Pulmonary artery endothelial cell (primary cell): ENCODE measurements at regions not wholly inside any gene's neighbourhood (a gene's known extent, or its start where the extent isn't known, plus 50 kb on each side); places are given as distances from the start of the nearest gene placed in this dataset.
"Not testable (repeated sequence)": the region's sequence is repeated elsewhere in the genome, so short reads cannot be mapped to it uniquely, and the experiment has no call there.

Experiments used
- DNase-seq: peaks from one replicate; pipeline ENCODE4 v3.0.0-alpha.2; 2011; ENCODE audit warnings: low read depth, low spot score

DNA sequence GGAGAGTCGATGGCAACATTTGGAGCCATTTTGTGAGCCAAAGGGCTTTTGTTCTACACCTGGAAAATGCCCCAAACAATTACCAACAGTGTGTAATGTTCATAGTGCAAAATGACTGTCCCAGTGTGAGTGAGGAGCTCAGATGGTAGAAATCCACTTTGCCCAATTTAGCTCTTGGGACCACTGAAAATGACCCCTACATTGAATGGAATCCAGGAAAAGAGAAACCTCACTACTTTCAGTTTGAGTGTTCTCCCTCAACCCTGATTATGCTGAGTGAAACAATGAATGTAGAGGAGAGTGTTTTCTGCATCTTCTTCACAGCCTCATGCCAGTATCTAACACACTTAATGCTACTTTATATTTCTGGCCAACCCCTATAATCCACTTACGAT is 84.9 kb upstream of the NRN1 start:
- no peak for DNase-seq

- DNase-seq = no peak
These were observed 84.3 kb upstream of the NRN1 start for GRCh38 chr6:6090861-6091607.

- DNase-seq = no peak
These were observed 79.4 kb upstream of the NRN1 start for GRCh38 chr6:6085928-6086668.

GRCh38 chr6:6080975-6081374 is 74.2 kb upstream of the NRN1 start:
- DNase-seq = no peak

GRCh38 chr6:6074190-6074589 is 67.5 kb upstream of the NRN1 start:
- no peak for DNase-seq

DNA sequence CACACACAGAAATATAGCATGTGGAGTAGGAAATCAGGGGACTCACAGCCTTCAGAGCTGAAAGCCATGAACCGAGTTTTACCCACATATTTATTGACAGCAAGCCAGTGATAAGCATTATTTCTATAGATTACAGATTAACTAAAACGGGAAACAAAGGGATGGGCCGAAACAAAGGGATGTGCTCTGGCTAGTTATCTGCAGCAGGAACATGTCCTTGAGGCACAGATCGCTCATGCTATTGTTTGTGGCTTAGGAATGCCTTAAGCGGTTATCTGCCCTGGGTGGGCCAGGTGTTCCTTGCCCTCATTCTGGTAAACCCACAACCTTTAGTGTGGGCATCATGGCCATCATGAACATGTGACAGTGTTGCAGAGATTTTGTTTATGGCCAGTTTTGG is 61.4 kb upstream of the NRN1 start:
- DNase-seq = not testable (repeated sequence)

DNA sequence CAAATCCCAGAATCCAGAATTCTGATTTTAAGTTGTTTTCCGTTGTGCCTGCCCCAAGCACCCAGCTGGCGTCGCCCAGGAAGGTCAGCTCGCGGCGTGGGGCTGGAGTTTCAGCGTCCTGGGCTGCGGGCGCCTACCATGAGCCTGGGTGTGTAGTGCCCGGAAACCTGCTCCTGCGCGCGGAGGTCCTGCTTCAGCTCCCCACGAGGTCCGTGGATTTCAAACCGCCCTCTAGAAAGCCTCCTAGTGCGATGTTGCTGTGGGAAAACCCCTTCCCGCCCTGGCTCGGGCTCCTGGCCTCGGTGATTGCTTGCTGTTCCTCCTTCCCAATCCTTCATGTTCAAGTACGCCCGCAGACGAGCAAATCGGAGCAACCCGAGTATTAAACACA is 51.3 kb upstream of the NRN1 start:
- no peak for DNase-seq

DNA sequence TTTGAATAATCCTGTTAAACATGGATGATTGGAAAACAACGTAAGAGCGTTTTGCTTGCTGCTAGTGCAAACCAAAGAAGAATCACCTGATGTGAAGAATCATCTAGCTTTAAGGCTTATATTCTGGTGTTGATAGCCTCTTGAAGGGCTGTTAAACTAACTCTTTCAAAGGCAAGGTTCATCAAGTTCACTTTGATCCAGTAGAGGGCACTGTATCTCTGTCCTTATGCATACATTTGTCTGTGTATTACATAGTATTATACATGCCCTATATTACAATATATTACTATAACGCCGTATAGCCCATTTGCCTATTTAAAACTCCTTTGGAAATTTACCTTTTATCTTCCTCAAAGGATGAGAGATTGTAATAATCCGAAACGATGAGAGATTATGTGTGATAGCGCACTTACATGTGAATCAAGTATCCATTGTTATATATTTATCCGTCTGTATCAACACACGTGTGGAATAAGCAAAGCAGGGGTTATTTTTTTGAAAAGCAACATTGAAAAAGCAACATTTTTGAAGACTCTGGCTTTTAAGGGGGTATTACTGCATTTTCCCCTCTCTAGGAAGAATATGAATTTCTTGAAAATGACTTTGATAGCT is 50.8 kb upstream of the NRN1 start:
- DNase-seq = peak; percentile 20
